Lung (tissue), 11 donors: ENCODE measurements at regions not wholly inside any gene's neighbourhood (a gene's known extent, or its start where the extent isn't known, plus 50 kb on each side); places are given as distances from the start of the nearest gene placed in this dataset.

Experiments used
- ATAC-seq: fragments of 200-7000 bp; cut with Tn5 transposase; one replicate; pipeline ENCODE4 v1.9.1; 2020; ENCODE audit warnings: moderate number of reproducible peaks; ENCODE audit not compliant: insufficient read depth, low FRiP score
- DNase-seq, 3 donors: peaks; one replicate each; pipeline ENCODE4 v3.0.0-alpha.2; 2013 to 2017
- H3K27ac ChIP-seq, 2 donors: one replicate each; pipeline ENCODE4 v1.5.1; 2013; ENCODE audit warnings: mild to moderate bottlenecking in 2 of 2, moderate library complexity in 2 of 2, control low read depth in 1 of 2, inconsistent platforms in 1 of 2, low read depth in 1 of 2, low read length in 1 of 2
- H3K27me3 ChIP-seq, 3 donors: one replicate each; pipeline ENCODE4 v1.5.1; 2013; ENCODE audit warnings: low read length in 2 of 3; ENCODE audit not compliant: control insufficient read depth in 3 of 3, insufficient read depth in 3 of 3
- H3K36me3 ChIP-seq, 4 donors: one replicate each; pipeline ENCODE4 v1.5.1; 2013; ENCODE audit warnings: low read length in 4 of 4, mild to moderate bottlenecking in 1 of 4, moderate library complexity in 1 of 4; ENCODE audit not compliant: control insufficient read depth in 4 of 4, insufficient read depth in 4 of 4
- H3K4me1 ChIP-seq, 5 donors: one replicate each; pipeline ENCODE4 v1.5.1; 2013; ENCODE audit warnings: low read length in 5 of 5, mild to moderate bottlenecking in 2 of 5, moderate library complexity in 1 of 5; ENCODE audit not compliant: control insufficient read depth in 5 of 5, insufficient read depth in 5 of 5
- H3K4me3 ChIP-seq: one replicate; pipeline ENCODE4 v1.5.1; 2013; ENCODE audit warnings: mild to moderate bottlenecking, control low read depth, moderate library complexity
- H3K9ac ChIP-seq, 2 donors: one replicate each; pipeline ENCODE4 v1.5.1; 2013; ENCODE audit warnings: low read length in 2 of 2, control low read depth in 1 of 2; ENCODE audit not compliant: insufficient read depth in 1 of 2
- H3K9me3 ChIP-seq, 4 donors: one replicate each; pipeline ENCODE4 v1.5.1; 2013; ENCODE audit warnings: low read length in 3 of 4, mild to moderate bottlenecking in 1 of 4, moderate library complexity in 1 of 4; ENCODE audit not compliant: control insufficient read depth in 4 of 4, insufficient read depth in 3 of 4
- CTCF ChIP-seq: IDR thresholded peaks from 2 replicates; pipeline ENCODE4 v1.5.1; 2012; ENCODE audit warnings: mild to moderate bottlenecking; ENCODE audit errors: control extremely low read depth, extremely low read depth
- whole genome bisulfite sequencing, 2 donors: extraction: QIAGEN DNeasy Blood & Tissue Kit; methylation state at CpG; one replicate each; pipeline ENCODE4 v1.1.7; 2013; 5-methylcytosine and 5-hydroxymethylcytosine counted together
- donor health status: control.
- donor health status: control.
- donor health status: Bipolar disorder and iron deficiency.
- donor health status: healthy.
- donor health status: DM: yes; HTN: yes; CAD: no.

DNA sequence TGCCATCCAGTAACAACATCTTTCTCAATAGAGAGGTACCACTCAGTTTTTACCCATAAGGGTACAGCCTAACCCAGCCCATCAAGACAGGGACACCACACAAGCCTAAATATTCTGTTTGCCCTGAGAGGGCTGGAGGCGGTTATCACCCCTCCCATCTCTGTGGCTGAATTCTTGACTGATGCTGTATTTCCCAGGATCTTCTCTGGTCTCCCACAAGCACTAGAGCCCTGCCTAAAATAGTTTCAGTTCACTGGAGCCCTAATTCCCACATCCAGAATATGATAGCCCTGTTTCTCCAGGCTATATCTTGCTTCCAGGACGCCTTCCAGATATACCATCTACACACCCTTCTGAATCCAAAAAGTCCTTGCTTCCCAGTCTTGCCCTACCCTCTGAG is 91.6 kb upstream of the NMU start:
- WGBS, 2 donors = 86 to 94% methylated on average over 2 of the region's 2 CpGs
- H3K27me3 ChIP-seq = no peaks in the 10 kb centered on the region
- H3K4me3 ChIP-seq = no peak overlapping the region

DNA sequence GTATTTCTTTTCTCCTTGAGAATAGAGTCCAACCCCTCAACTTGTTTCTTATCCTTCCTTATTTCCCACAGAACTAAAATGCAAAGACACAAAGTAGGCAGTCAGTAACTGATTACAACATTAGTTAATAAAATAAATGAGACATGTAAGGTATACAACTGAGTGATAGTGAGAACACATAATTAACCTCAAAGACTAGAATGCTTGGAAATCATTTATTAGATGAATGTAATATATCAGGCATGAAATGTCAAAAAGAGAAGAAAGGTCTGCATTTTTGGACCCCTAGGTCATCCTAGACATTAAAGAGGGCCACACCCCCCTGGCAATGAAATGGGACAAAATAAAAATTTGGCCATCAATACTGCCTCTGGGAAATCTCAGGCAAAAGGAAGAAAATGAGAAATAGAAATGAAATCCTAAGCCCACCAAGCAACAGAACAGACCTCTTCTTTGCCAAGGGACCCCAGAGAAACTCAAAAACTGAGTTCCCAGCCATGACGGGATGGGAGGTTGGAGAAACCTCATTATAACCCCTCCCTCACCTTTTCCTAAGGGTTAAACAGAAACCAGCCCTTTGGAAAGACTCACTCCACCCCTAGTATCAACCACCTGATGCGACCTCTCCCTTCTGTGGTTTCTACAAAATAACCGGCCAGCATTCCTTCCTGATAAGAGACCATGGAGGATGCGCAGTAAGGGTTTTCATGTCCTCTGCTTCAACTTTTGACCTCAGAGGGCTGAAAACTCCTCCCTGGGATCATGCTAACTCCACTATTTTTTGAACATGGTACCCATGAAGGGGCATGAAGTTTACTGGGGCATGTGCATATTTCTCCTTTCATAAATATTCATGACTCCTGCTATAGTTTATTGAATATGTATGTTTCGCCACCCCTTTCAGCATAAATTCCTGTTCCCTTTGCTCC is 90.0 kb upstream of the EXOC1L start:
- H3K4me1 ChIP-seq = no peaks in the 10 kb centered on the region
- H3K36me3 ChIP-seq = no peaks in the 10 kb centered on the region
- ATAC-seq = no peak
- H3K9me3 ChIP-seq = peaks cover 0 to 2% (median 0%) of the 10 kb centered on the region in 4 donors
- H3K4me3 ChIP-seq = no peak overlapping the region
- no peak for DNase-seq
- H3K27ac ChIP-seq = no peak overlapping the region
- no peaks in the 10 kb centered on the region for H3K27me3 ChIP-seq
- no peak overlapping the region for H3K9ac ChIP-seq
- TF ChIP-seq CTCF = no peak
- 72 to 83% methylated on average over 5 of the region's 5 CpGs for WGBS, 2 donors

More for the DNA sequence above, 91.6 kb upstream of the NMU start:
- H3K4me1 ChIP-seq = no peaks in the 10 kb centered on the region
- H3K36me3 ChIP-seq = no peaks in the 10 kb centered on the region
- no peak overlapping the region for H3K27ac ChIP-seq
- peaks cover 0 to 2% (median 0%) of the 10 kb centered on the region in 4 donors for H3K9me3 ChIP-seq
- ATAC-seq (no peak), DNase-seq (no peak)
- H3K9ac ChIP-seq = no peak overlapping the region
- TF ChIP-seq CTCF = no peak

DNA sequence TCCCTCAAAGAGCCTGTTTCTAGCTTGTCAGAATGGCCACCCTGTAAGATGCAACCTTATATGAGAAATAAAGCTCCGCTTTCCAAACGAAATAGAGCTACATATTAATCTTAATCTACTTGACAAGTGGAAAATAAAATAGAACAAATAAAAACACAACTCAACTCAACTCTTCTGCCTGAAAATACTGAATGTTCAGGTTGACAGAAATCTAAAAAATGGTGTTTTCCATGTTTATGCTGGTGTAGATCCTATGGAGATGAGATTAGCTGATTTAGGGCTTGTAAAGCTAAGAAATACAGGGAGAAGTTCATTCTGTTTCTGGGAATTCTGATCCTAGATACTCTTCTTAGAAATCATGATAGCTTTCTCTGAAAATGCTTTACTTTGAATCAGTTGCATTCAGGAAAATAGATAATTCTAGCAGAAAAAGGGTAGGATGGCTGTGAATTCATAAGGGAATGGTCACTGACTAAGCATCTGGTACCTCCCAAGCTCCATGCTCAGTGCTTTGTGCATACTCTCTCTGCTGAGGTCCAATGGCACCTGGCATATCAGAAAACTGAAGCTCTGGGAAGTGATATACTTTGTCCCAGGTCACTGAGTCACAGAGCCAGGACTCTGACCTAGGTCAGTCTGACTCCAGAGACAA is 89.2 kb upstream of the EXOC1L start:
- TF ChIP-seq CTCF = no peak
- no peak overlapping the region for H3K27ac ChIP-seq
- no peak for ATAC-seq
- H3K4me3 ChIP-seq = no peak overlapping the region
- H3K36me3 ChIP-seq = no peaks in the 10 kb centered on the region
- H3K9ac ChIP-seq = no peak overlapping the region
- H3K9me3 ChIP-seq = peaks cover 0 to 2% (median 0%) of the 10 kb centered on the region in 4 donors
- no peak for DNase-seq
- WGBS, 2 donors = 88 to 93% methylated on average over 2 of the region's 2 CpGs
- H3K27me3 ChIP-seq = no peaks in the 10 kb centered on the region
- H3K4me1 ChIP-seq = no peaks in the 10 kb centered on the region
